ENCODE measurements at regions not wholly inside any gene's neighbourhood (a gene's known extent, or its start where the extent isn't known, plus 50 kb on each side); places are given as distances from the start of the nearest gene placed in this dataset.

DNA sequence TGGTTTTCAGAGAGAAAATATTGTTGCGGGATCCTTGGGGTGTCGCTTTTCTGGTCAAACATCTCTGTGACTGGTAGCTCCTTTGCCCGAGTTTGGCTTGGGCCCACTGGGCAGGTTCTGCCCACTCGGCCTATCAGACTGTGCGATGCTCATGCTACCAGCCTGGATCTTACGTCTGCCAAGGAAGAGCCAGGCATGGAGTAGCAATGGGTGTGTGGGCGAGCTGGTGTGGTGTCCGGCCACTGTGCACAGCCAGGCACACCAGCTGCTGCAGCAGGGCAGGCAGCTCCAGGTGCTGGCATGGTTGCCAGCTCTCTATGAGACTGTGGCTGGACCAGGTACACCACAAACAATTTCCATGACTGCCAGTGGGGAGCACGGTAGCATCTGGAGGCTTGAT lies 1351.8 kb upstream of the PCDH20 start:
- TF ChIP-seq ETS1 (IDR thresholded peaks at IDR 0.05) (no peak), EZH2phosphoT487 (IDR thresholded peaks at IDR 0.05; ENCODE audit: unreplicated experiment) (no peak), CTCF (conservative IDR thresholded peaks at IDR 0.05; ENCODE audit: low read depth in 2 of 2) (no peak), EZH2 (IDR thresholded peaks at IDR 0.05; ENCODE audit: low read depth, unreplicated experiment) (no peak), JUNB (IDR thresholded peaks at IDR 0.05; ENCODE audit: unreplicated experiment) (no peak), POLR2AphosphoS5 (IDR thresholded peaks at IDR 0.05; ENCODE audit: low read depth) (no peak), NANOG (IDR thresholded peaks at IDR 0.05; ENCODE audit: borderline replicate concordance) (no peak)

Measured in GM23338 (cell line).